Right cardiac atrium (tissue), 5 donors: ENCODE measurements at regions not wholly inside any gene's neighbourhood (a gene's known extent, or its start where the extent isn't known, plus 50 kb on each side); places are given as distances from the start of the nearest gene placed in this dataset.

Experiments used
- ATAC-seq, 2 donors: fragments of 200-7000 bp; cut with Tn5 transposase; one replicate each; pipeline versions ENCODE4 v1.8.0 to v1.9.1; 2020; ENCODE audit warnings: moderate library complexity in 2 of 2, mild to moderate bottlenecking in 1 of 2
- DNase-seq, 3 donors: peaks; one replicate each; pipeline ENCODE4 v3.0.0-alpha.2; 2020
- H3K27ac ChIP-seq: one replicate; pipeline ENCODE4 v1.5.1; 2013; ENCODE audit warnings: mild to moderate bottlenecking, low read length, control low read depth, moderate library complexity
- H3K27me3 ChIP-seq: one replicate; pipeline ENCODE4 v1.6.1; 2013; ENCODE audit not compliant: control insufficient read depth, insufficient read depth
- H3K4me1 ChIP-seq: one replicate; pipeline ENCODE4 v1.6.1; 2013; ENCODE audit warnings: low read length; ENCODE audit not compliant: control insufficient read depth, insufficient read depth
- H3K4me3 ChIP-seq: one replicate; pipeline ENCODE4 v1.5.1; 2013; ENCODE audit warnings: low read length, control low read depth
- H3K9me3 ChIP-seq: one replicate; pipeline ENCODE4 v1.6.1; 2013; ENCODE audit warnings: low read length; ENCODE audit not compliant: control insufficient read depth
- WGBS: extraction: QIAGEN DNeasy Blood & Tissue Kit; methylation state at CpG from one replicate; pipeline ENCODE4 v1.1.7; 2013; 5-methylcytosine and 5-hydroxymethylcytosine counted together
- intact Hi-C, 4 donors: fragments of 100-400 bp; cut with DNase I; formaldehyde crosslinking; loops; one replicate each; pipeline versions ENCODE4 v1.11.0 to v1.14.0; 2022 to 2023
- donor health status: healthy with polysubstance abuse.
- donor health status: DM: no; HTN: yes; CAD: no.
- donor health status: DM: no; HTN: no; CAD: no.
- donor health status: DM: no; HTN: yes; CAD: no; lungs with severe emphysema.
- donor health status: DM: yes; HTN: yes; CAD: no.

- DNase-seq (no peak), ATAC-seq (no peak)
- no peak overlapping the region for H3K27ac ChIP-seq
- no peaks in the 10 kb centered on the region for H3K27me3 ChIP-seq
- no peaks in the 10 kb centered on the region for H3K9me3 ChIP-seq
- H3K4me1 ChIP-seq: no peaks in the 10 kb centered on the region
- intact Hi-C loops: no loop called here
- H3K4me3 ChIP-seq: no peak overlapping the region
These were observed 426.2 kb upstream of the ADAMTS9 start for GRCh38 chr3:65114041-65114440.

DNA sequence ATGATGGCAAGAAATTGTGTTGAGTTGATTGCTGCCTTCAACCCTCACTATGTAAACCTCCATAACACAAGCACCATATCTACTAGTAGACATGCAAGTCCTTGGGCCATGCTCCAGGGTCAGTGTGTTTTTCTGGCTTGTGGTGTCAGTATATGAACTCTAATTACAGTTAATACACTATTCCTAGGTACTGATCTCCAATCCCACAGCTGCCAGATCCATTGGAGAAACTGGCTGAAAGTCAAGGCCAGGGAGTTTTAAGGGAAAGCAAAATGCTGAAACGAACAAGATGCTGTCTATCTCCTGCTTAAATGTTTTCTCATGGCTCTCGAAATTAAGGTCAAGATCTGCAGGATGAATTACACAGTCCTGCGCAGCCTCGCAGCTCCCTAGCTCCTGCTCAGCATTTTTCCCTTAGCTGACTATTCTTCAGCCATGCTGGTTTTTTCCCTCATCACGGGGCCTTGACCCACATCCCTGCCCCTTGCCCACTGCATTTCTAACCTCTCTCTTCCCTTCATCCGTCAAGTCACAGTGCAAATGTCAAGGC is 425.0 kb upstream of the ADAMTS9 start:
- 79% methylated on average over 6 of the region's 6 CpGs for WGBS
- ATAC-seq (no peak), DNase-seq (no peak)
- no peak overlapping the region for H3K27ac ChIP-seq
- H3K27me3 ChIP-seq: no peaks in the 10 kb centered on the region
- no peaks in the 10 kb centered on the region for H3K4me1 ChIP-seq
- no peak overlapping the region for H3K4me3 ChIP-seq
- intact Hi-C loops: no loop called here
- H3K9me3 ChIP-seq: no peaks in the 10 kb centered on the region

- Histone ChIP-seq H3K4me3 (no peak overlapping the region), H3K4me1 (no peaks in the 10 kb centered on the region), H3K27ac (no peak overlapping the region), H3K9me3 (no peaks in the 10 kb centered on the region), H3K27me3 (no peaks in the 10 kb centered on the region)
- DNase-seq (no peak), ATAC-seq (no peak)
- whole genome bisulfite sequencing: 90% methylated on average over 2 of the region's 2 CpGs
- intact Hi-C loops: no loop called here
These were observed 422.9 kb upstream of the ADAMTS9 start for GRCh38 chr3:65110661-65111060.

GRCh38 chr3:65109966-65110500 is 422.2 kb upstream of the ADAMTS9 start:
- Histone ChIP-seq H3K9me3 (no peaks in the 10 kb centered on the region), H3K27me3 (no peaks in the 10 kb centered on the region), H3K4me3 (no peak overlapping the region), H3K27ac (no peak overlapping the region), H3K4me1 (no peaks in the 10 kb centered on the region)
- no peak for DNase-seq
- no peak for ATAC-seq
- intact Hi-C loops: no loop called here

DNA sequence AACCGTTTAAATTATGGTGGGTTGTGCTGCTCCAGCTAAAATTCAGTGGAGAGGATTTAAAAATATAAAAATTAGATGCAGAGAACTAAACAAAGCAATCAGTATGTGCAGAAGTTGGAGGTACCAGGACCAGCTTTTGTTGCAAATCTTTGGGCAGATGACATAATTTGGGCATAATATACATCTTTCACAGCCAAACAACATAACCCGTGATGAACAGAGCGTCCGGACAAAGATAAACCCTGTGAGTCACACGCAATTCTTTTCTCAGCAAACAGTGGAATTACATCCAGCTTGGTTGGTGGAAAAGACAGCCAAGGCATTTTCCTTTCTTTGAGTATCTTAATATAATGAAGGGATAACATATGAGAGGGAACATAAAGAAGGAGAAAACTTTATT is 419.4 kb upstream of the ADAMTS9 start:
- ATAC-seq: peak; percentile 75 to 93
- Histone ChIP-seq H3K9me3 (no peaks in the 10 kb centered on the region), H3K4me3 (no peak overlapping the region), H3K27ac (no peak overlapping the region), H3K27me3 (no peaks in the 10 kb centered on the region), H3K4me1 (no peaks in the 10 kb centered on the region)
- DNase-seq: no peak
- WGBS: 21% methylated on average over 5 of the region's 5 CpGs
- intact Hi-C loops: no loop called here

DNA sequence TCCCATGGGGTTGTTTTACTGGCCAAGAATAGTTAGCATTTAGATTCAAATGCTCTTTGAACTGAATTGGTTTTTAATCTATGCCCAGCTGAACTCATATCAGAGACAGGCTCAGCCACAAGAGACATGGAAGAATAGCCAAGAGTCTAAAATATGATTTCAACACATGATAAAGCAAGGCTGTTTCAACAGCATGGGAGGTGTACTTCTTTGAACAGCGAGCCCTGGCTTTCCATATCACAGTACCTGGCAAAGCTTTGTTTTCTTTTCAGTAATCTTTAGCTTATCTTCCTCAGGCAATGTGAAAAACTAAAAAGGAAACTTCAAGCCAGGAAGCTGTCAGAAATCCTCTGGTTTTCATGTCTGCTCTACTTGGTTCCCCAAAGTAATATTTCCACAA is 413.6 kb upstream of the ADAMTS9 start:
- H3K27ac ChIP-seq: no peak overlapping the region
- DNase-seq (no peak), ATAC-seq (peak in 1 of 2 donors; percentile 83)
- no peaks in the 10 kb centered on the region for H3K4me1 ChIP-seq
- no peak overlapping the region for H3K4me3 ChIP-seq
- no peaks in the 10 kb centered on the region for H3K9me3 ChIP-seq
- no peaks in the 10 kb centered on the region for H3K27me3 ChIP-seq
- intact Hi-C loops: no loop called here
- WGBS: 9% methylated on average over 1 of the region's 1 CpG

GRCh38 chr3:65098400-65098799 is 410.6 kb upstream of the ADAMTS9 start:
- DNase-seq (no peak), ATAC-seq (no peak)
- Histone ChIP-seq H3K4me3 (no peak overlapping the region), H3K4me1 (no peaks in the 10 kb centered on the region), H3K27me3 (no peaks in the 10 kb centered on the region), H3K27ac (no peak overlapping the region), H3K9me3 (no peaks in the 10 kb centered on the region)
- intact Hi-C loops: no loop called here
- WGBS: 90% methylated on average over 5 of the region's 5 CpGs

DNA sequence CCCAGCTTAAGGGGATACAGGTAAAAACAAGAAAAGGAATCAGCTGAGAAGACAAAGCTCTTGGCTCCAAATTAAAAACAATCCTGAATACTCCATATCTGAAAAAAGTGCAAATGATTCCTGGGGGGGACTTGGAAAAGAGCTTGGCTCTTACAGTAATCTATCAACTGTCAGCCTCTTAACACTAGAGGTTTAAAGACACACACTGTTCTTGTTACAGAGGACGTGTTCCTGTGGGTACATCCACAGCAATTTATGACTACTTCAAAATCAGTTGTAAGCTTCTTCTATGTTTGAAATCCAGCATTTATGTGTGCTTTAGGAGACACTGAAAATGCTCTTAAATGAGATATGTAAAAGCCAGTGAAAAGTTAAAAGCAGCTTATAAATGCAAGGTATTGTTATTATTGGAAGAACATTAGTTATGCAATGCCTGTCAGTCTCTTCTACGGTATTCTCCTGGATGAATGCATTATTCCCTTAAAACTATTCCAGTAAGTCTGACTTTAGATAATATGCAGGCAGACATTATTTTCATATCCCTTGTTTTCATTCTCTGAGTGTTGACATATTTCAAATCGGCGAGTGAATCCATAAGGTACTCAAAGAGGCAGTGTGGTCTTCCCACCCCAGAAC is 408.4 kb upstream of the ADAMTS9 start:
- 65% methylated on average over 4 of the region's 4 CpGs for WGBS
- ATAC-seq (peak; percentile 59 to 68), DNase-seq (no peak)
- no peak overlapping the region for H3K4me3 ChIP-seq
- no peaks in the 10 kb centered on the region for H3K9me3 ChIP-seq
- H3K27ac ChIP-seq: no peak overlapping the region
- intact Hi-C loops: no loop called here
- no peaks in the 10 kb centered on the region for H3K27me3 ChIP-seq
- no peaks in the 10 kb centered on the region for H3K4me1 ChIP-seq

DNA sequence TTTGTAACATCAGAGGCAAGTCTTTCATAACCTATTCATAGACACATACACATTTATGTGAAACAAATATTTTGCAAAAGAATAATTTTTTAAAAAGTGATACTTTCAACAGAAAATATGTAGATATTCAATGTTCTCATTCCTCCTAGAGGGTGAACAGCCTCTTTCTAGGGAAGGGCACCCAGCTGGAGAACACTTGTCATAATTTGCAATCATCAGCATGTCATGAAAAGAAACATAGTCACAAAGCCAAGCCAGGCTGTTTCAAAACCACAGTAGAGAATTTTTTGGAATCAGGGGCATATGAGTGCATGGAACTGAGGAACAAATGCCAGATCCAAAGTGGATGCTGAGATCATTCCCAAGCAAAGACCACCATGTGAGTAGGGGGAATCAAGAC is 406.9 kb upstream of the ADAMTS9 start:
- Histone ChIP-seq H3K4me1 (no peaks in the 10 kb centered on the region), H3K4me3 (no peak overlapping the region), H3K27me3 (no peaks in the 10 kb centered on the region), H3K27ac (no peak overlapping the region), H3K9me3 (no peaks in the 10 kb centered on the region)
- intact Hi-C loops: no loop called here
- DNase-seq (no peak), ATAC-seq (no peak)

DNA sequence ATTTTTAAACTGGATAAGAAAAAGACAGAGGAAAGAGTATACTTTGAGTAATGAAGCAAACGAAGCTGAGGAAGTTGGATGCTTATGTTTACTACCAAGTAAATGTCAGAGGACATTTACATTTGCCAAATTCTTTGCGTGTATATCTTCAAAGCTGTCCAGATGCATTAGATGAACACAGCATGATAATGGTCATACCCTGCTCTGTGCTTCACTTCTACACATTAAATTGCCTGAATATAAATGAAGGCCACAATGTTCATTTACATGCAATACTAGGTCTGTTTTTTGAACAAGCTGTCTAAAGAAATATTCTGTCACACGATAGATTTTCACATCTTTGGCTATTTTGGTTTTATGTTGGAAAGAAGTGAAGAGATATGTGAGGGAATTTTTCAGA is 405.8 kb upstream of the ADAMTS9 start:
- Histone ChIP-seq H3K27me3 (no peaks in the 10 kb centered on the region), H3K4me3 (no peak overlapping the region), H3K9me3 (no peaks in the 10 kb centered on the region), H3K27ac (no peak overlapping the region), H3K4me1 (no peaks in the 10 kb centered on the region)
- DNase-seq (no peak), ATAC-seq (no peak)
- 76% methylated on average over 3 of the region's 3 CpGs for WGBS
- intact Hi-C loops: no loop called here

DNA sequence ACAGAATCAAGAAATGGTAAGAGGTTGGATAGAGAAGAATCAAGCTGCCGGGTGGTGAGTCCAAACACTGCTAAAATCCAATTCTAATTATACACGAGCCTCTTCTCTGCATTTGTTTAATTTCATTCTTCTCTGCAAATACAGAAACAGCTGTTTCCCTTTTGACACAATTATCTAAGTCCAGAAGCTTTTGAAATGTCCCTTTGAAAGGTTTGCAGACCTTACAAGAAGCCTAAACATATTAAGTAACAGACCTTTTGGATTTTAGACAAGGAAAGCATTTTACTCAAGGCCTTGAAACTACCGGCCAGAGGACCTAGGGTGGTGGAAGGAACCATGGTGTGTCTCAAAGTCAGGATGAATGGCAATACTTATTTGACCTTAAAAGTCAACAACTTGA is 403.8 kb upstream of the ADAMTS9 start:
- DNase-seq (no peak), ATAC-seq (no peak)
- no peak overlapping the region for H3K4me3 ChIP-seq
- 75% methylated on average over 3 of the region's 3 CpGs for WGBS
- intact Hi-C loops: no loop called here
- no peaks in the 10 kb centered on the region for H3K9me3 ChIP-seq
- no peak overlapping the region for H3K27ac ChIP-seq
- H3K27me3 ChIP-seq: no peaks in the 10 kb centered on the region
- H3K4me1 ChIP-seq: no peaks in the 10 kb centered on the region

- no peak overlapping the region for H3K4me3 ChIP-seq
- WGBS: 30% methylated on average over 4 of the region's 4 CpGs
- intact Hi-C loops: no loop called here
These were observed 395.4 kb upstream of the ADAMTS9 start for GRCh38 chr3:65083240-65083639.

More at GRCh38 chr3:65083240-65083639, 395.4 kb upstream of the ADAMTS9 start:
- H3K27me3 ChIP-seq: no peaks in the 10 kb centered on the region
- no peaks in the 10 kb centered on the region for H3K9me3 ChIP-seq
- DNase-seq (no peak), ATAC-seq (no peak)
- H3K4me1 ChIP-seq: no peaks in the 10 kb centered on the region
- no peak overlapping the region for H3K27ac ChIP-seq
